IMR-90 (cell line): ENCODE measurements at regions not wholly inside any gene's neighbourhood (a gene's known extent, or its start where the extent isn't known, plus 50 kb on each side); places are given as distances from the start of the nearest gene placed in this dataset.

Experiments used
- ATAC-seq: fragments of 200-7000 bp; cut with Tn5 transposase; 2 replicates; pipeline ENCODE4 v1.9.1; 2020; ENCODE audit warnings: low read depth, mild to moderate bottlenecking, moderate library complexity
- BruUV-seq: library from RNA; stranded (reverse); fragments of 400-500 nt; replicated peaks from 2 replicates; lab custom pipeline; 2021; lab: Mats Ljungman, UMichigan
- CTCF ChIA-PET: fragments of 300-600 bp; formaldehyde crosslinking; extraction: SDS; loops from one replicate; lab custom pipeline; 2021; ENCODE audit warnings: antibody characterized with exemption; lab: Yijun Ruan, JAX
- POLR2A ChIA-PET: fragments of 300-600 bp; sonication (Branson Sonifier 250); formaldehyde crosslinking; loops from one replicate; lab custom pipeline; 2022; ENCODE audit warnings: antibody characterized with exemption; ENCODE audit not compliant: unreplicated experiment; lab: Charles Lee
- DNase-seq: peaks from one replicate; pipeline ENCODE4 v3.0.0; 2013
- H2AFZ ChIP-seq: replicated peaks from 2 replicates; pipeline ENCODE3; 2013; ENCODE audit warnings: low read length, mild to moderate bottlenecking; ENCODE audit not compliant: poor library complexity
- H2AK5ac ChIP-seq: 2 replicates; pipeline ENCODE4 v1.6.1; 2013; ENCODE audit warnings: low read depth, low read length, inconsistent platforms
- H2AK9ac ChIP-seq: replicated peaks from 2 replicates; pipeline ENCODE3; 2013; ENCODE audit warnings: mild to moderate bottlenecking, low read depth, low read length, moderate library complexity; ENCODE audit not compliant: poor library complexity
- H2BK120ac ChIP-seq: 2 replicates; pipeline ENCODE4 v1.6.1; 2013; ENCODE audit warnings: low read depth, low read length, inconsistent platforms
- H2BK15ac ChIP-seq: 3 replicates; pipeline ENCODE4 v1.6.1; 2013; ENCODE audit warnings: low read depth, low read length, inconsistent platforms
- H2BK20ac ChIP-seq: 2 replicates; pipeline ENCODE4 v1.6.1; 2013; ENCODE audit warnings: low read depth, mild to moderate bottlenecking, inconsistent platforms, low read length, moderate library complexity
- H2BK5ac ChIP-seq: 2 replicates; pipeline ENCODE4 v1.6.1; 2013; ENCODE audit warnings: mild to moderate bottlenecking, low read depth, low read length, inconsistent platforms; ENCODE audit not compliant: poor library complexity, severe bottlenecking
- H3K14ac ChIP-seq: replicated peaks from 2 replicates; pipeline ENCODE4 v1.6.1; 2013; ENCODE audit warnings: low read depth, low read length, inconsistent platforms
- H3K18ac ChIP-seq: 2 replicates; pipeline ENCODE4 v1.6.1; 2013; ENCODE audit warnings: low read depth, low read length, control low read depth
- H3K23ac ChIP-seq: 2 replicates; pipeline ENCODE4 v1.6.1; 2013; ENCODE audit warnings: low read depth, low read length, inconsistent platforms
- H3K27ac ChIP-seq: 2 replicates; pipeline ENCODE4 v1.5.1; 2013; ENCODE audit warnings: mild to moderate bottlenecking, control low read depth, low read length; ENCODE audit not compliant: insufficient read depth
- H3K27me3 ChIP-seq: 2 replicates; pipeline ENCODE4 v1.6.1; 2013; ENCODE audit warnings: low read length; ENCODE audit not compliant: control insufficient read depth, insufficient read depth
- H3K36me3 ChIP-seq: 2 replicates; pipeline ENCODE4 v1.6.1; 2013; ENCODE audit warnings: low read length, mixed read lengths; ENCODE audit not compliant: control insufficient read depth, insufficient read depth
- H3K4ac ChIP-seq: 2 replicates; pipeline ENCODE4 v1.6.1; 2013; ENCODE audit warnings: low read depth, low read length, inconsistent platforms
- H3K4me1 ChIP-seq: 2 replicates; pipeline ENCODE4 v1.6.1; 2013; ENCODE audit warnings: low read length, mixed read lengths; ENCODE audit not compliant: control insufficient read depth, insufficient read depth
- H3K4me2 ChIP-seq: 2 replicates; pipeline ENCODE4 v1.6.1; 2013; ENCODE audit warnings: low read depth, mild to moderate bottlenecking, control low read depth, low read length, moderate library complexity
- H3K4me3 ChIP-seq: 2 replicates; pipeline ENCODE4 v1.5.1; 2013; ENCODE audit warnings: low read depth, mild to moderate bottlenecking, control low read depth, low read length, moderate library complexity; ENCODE audit not compliant: insufficient read depth
- H3K56ac ChIP-seq: 2 replicates; pipeline ENCODE4 v1.6.1; 2013; ENCODE audit warnings: low read length, inconsistent platforms; ENCODE audit not compliant: insufficient read depth; ENCODE audit errors: extremely low read depth
- H3K79me1 ChIP-seq, 2 experiments: 2 replicates each; pipeline ENCODE4 v1.6.1; 2013; ENCODE audit warnings: low read length in 2 of 2, inconsistent platforms in 1 of 2, low read depth in 1 of 2
- H3K9ac ChIP-seq: 2 replicates; pipeline ENCODE4 v1.6.1; 2013; ENCODE audit warnings: low read depth, low read length, control low read depth
- H3K9me1 ChIP-seq: 2 replicates; pipeline ENCODE4 v1.6.1; 2013; ENCODE audit warnings: low read length, inconsistent platforms; ENCODE audit not compliant: insufficient read depth
- H3K9me3 ChIP-seq: 2 replicates; pipeline ENCODE4 v1.6.1; 2013; ENCODE audit warnings: low read length; ENCODE audit not compliant: control insufficient read depth, insufficient read depth
- H4K20me1 ChIP-seq: 2 replicates; pipeline ENCODE4 v1.6.1; 2013; ENCODE audit warnings: low read length, inconsistent platforms; ENCODE audit not compliant: insufficient read depth
- H4K5ac ChIP-seq: 2 replicates; pipeline ENCODE4 v1.6.1; 2013; ENCODE audit warnings: mild to moderate bottlenecking, low read depth, low read length, control low read depth
- H4K8ac ChIP-seq, 2 experiments: 2 replicates each; pipeline ENCODE4 v1.6.1; 2013; ENCODE audit warnings: low read depth in 2 of 2, low read length in 2 of 2, control low read depth in 1 of 2, inconsistent platforms in 1 of 2
- H4K91ac ChIP-seq: 2 replicates; pipeline ENCODE4 v1.6.1; 2013; ENCODE audit warnings: low read depth, low read length, inconsistent platforms; ENCODE audit not compliant: insufficient read depth
- MAZ ChIP-seq: IDR thresholded peaks from 2 replicates; pipeline ENCODE4 v1.6.1; 2012; ENCODE audit warnings: low read depth, mild to moderate bottlenecking, low read length, improper control_type of control experiment, moderate library complexity, borderline replicate concordance
- MXI1 ChIP-seq: IDR thresholded peaks from 2 replicates; pipeline ENCODE4 v1.6.1; 2012; ENCODE audit warnings: low read depth, mild to moderate bottlenecking, low read length, moderate library complexity, borderline replicate concordance
- WGBS, 2 experiments: methylation state at CpG; one replicate each; pipeline versions ENCODE4 v1.1.5 to v1.1.7; 2013; ENCODE audit warnings: missing lambda C conversion rate in 2 of 2; ENCODE audit not compliant: insufficient read length in 1 of 2; ENCODE audit errors: extremely low coverage in 2 of 2; 5-methylcytosine and 5-hydroxymethylcytosine counted together
- dilution Hi-C: fragments of 300-500 bp; cut with HindIII; formaldehyde crosslinking; loops from one replicate; pipeline ENCODE4 v1.14.3; 2018; ENCODE audit warnings: low sequenced_read_pairs; ENCODE audit not compliant: unreplicated experiment
- in situ Hi-C: fragments of 300-500 bp; cut with MboI; formaldehyde crosslinking; loops from 3 replicates; pipeline ENCODE4 v1.14.3; 2019; ENCODE audit warnings: low sequenced_read_pairs, inconsistent platforms, mixed read lengths
- intact Hi-C: fragments of 100-400 bp; cut with micrococcal nuclease; formaldehyde crosslinking; loops from 2 replicates; pipeline ENCODE4 v1.10.0; 2022

DNA sequence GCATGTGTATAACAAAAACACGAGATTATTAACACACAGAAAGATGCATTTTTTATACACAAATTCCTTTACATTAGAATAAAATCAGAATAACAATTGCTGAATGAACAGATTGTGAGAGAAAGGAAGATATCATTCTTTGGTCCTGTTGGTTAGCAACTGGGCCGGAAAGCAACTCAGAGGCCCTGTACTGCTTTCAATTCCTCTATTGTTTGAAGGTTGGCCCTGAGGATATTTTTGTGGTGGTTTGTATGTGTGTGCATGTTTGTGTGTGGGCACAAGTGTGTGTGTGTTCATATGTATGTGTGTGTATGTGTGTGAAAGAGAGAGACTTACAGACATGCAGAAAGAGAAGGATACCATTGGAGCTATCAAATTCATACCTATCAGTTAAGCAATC, 356.8 kb upstream of the DMAC1 start:
- Histone ChIP-seq H3K4me2 (no peak overlapping the region), H3K4ac (no peak overlapping the region), H3K23ac (no peak overlapping the region), H2BK20ac (no peak overlapping the region), H2AK9ac (no peak overlapping the region), H2BK15ac (no peak overlapping the region), H3K14ac (no peak overlapping the region), H3K4me3 (no peak overlapping the region), H2BK120ac (no peak overlapping the region), H3K9me1 (no peaks in the 10 kb centered on the region), H3K36me3 (no peaks in the 10 kb centered on the region), H2AFZ (no peak overlapping the region), H3K9ac (no peak overlapping the region), H4K5ac (no peak overlapping the region), H3K56ac (no peak overlapping the region), H3K27me3 (no peaks in the 10 kb centered on the region), H4K20me1 (no peaks in the 10 kb centered on the region), H3K79me1 (no peaks in the 10 kb centered on the region), H3K4me1 (no peaks in the 10 kb centered on the region), H4K91ac (no peak overlapping the region), H3K9me3 (peaks cover 7% of the 10 kb centered on the region; the same call in 1 of the 2 replicates), H3K27ac (no peak overlapping the region), H4K8ac (no peak overlapping the region), H2AK5ac (no peak overlapping the region), H2BK5ac (no peak overlapping the region), H3K18ac (no peak overlapping the region)
- intact Hi-C loops: no loop called here
- DNase-seq: no peak
- in situ Hi-C loops: no loop called here
- no TSS peak for BruUV-seq
- ChIA-PET CTCF (no interaction called here), POLR2A (no interaction called here)
- 89% methylated on average over 1 of the region's 2 CpGs; no CpG with 5 or more reads in 1 of the 2 experiments for WGBS, 2 experiments
- TF ChIP-seq MAZ: no peak
- TF ChIP-seq MXI1: no peak
- dilution Hi-C loops: no loop called here
- ATAC-seq: no peak
